AG04449 (cell line): ENCODE measurements at regions not wholly inside any gene's neighbourhood (a gene's known extent, or its start where the extent isn't known, plus 50 kb on each side); places are given as distances from the start of the nearest gene placed in this dataset.

Experiments used
- CTCF ChIA-PET: fragments of 350-600 bp; formaldehyde crosslinking; extraction: SDS; loops from one replicate; lab custom pipeline; 2021; ENCODE audit warnings: antibody characterized with exemption; lab: Yijun Ruan, JAX
- POLR2A ChIA-PET: fragments of 400-600, 350-600 bp; formaldehyde crosslinking; extraction: SDS; loops from one replicate; lab custom pipeline; 2020; ENCODE audit warnings: antibody characterized with exemption, inconsistent platforms; lab: Yijun Ruan, JAX
- DNase-seq: peaks from one replicate; pipeline ENCODE4 v3.0.0-alpha.2; 2010; ENCODE audit warnings: low read depth, low spot score
- H3K4me3 ChIP-seq: 2 replicates; pipeline ENCODE4 v1.5.1; 2011; ENCODE audit warnings: low read depth, mild to moderate bottlenecking, control low read depth, low read length
- CTCF ChIP-seq: IDR thresholded peaks from one replicate; pipeline ENCODE4 v1.5.1; 2011; ENCODE audit warnings: mild to moderate bottlenecking, moderate library complexity, low read length, control low read depth, inconsistent platforms; ENCODE audit not compliant: insufficient read depth; ENCODE audit errors: missing control alignments

GRCh38 chr4:120418146-120418545, 351.5 kb upstream of the MAD2L1 start:
- POLR2A ChIA-PET = no interaction called here
- no peak for TF ChIP-seq CTCF
- CTCF ChIA-PET = no interaction called here
- DNase-seq = no peak
- no peak overlapping the region for H3K4me3 ChIP-seq

- no peak for TF ChIP-seq CTCF
- ChIA-PET CTCF (no interaction called here), POLR2A (no interaction called here)
- no peak for DNase-seq
- no peak overlapping the region for H3K4me3 ChIP-seq
These were observed 349.2 kb upstream of the MAD2L1 start for GRCh38 chr4:120415896-120416295.

DNA sequence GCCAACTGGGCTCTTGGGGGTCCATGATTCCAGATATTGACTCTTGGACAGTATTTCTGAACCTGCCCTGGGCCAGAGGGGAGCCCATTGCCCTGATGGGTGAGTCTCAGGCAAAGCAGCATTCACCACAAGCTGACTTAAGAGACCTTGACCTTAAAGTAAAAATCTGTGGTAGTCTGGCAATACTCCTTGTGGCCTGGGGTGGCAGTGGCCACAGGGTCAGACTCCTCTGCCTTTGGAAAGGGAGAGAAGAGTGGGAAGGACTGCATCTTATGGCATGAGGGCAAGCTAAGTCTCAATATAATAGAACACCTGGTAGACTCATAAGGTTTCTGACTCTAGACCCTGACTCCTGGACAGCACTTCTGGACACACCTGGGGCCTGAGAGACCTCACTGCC, 340.3 kb upstream of the MAD2L1 start:
- no peak overlapping the region for H3K4me3 ChIP-seq
- POLR2A ChIA-PET = no interaction called here
- CTCF ChIA-PET = no interaction called here
- DNase-seq = no peak
- no peak for TF ChIP-seq CTCF

- no peak overlapping the region for H3K4me3 ChIP-seq
- POLR2A ChIA-PET = no interaction called here
- no peak for DNase-seq
- no peak for TF ChIP-seq CTCF
- CTCF ChIA-PET = no interaction called here
These were observed 336.6 kb upstream of the MAD2L1 start for GRCh38 chr4:120403296-120403695.

- TF ChIP-seq CTCF = no peak
- ChIA-PET POLR2A (no interaction called here), CTCF (no interaction called here)
- DNase-seq = no peak
- H3K4me3 ChIP-seq = no peak overlapping the region
These were observed 333.8 kb upstream of the MAD2L1 start for GRCh38 chr4:120400441-120400840.

DNA sequence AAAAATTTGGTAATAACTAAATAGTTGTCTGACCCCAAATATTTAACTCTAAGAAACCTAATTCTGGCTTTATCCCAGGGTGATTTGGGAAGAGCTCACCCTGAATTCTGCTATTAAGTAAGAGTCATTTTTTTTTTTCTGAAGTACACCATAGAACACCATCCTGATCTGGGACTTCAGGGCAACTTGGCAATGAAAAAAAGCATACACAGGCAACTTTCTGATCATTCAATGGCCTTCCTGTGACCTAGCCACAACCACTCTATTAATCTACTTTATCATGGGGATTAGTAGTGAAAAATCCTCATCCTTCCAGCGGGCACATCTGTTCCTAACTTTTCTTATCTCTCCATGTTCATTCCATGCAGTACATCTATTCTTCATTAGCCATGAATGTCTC, 333.2 kb upstream of the MAD2L1 start:
- ChIA-PET CTCF (no interaction called here), POLR2A (interaction anchor here (0.7 kb wide), 1 partner anchor 1297 kb away, joined by 3 read pairs; no protein-coding TSS in a partner anchor)
- no peak for TF ChIP-seq CTCF
- DNase-seq = no peak
- no peak overlapping the region for H3K4me3 ChIP-seq

GRCh38 chr4:120395746-120396145, 329.1 kb upstream of the MAD2L1 start:
- no peak for TF ChIP-seq CTCF
- DNase-seq = no peak
- ChIA-PET CTCF (no interaction called here), POLR2A (no interaction called here)
- H3K4me3 ChIP-seq = no peak overlapping the region
